ENCODE measurements at regions not wholly inside any gene's neighbourhood (a gene's known extent, or its start where the extent isn't known, plus 50 kb on each side); places are given as distances from the start of the nearest gene placed in this dataset.

- Histone ChIP-seq H3K27me3 (replicated peaks) (no peaks in the 10 kb centered on the region), H3K27ac (no peak overlapping the region), H3K4me3 (ENCODE audit: low read depth, low read length) (no peak overlapping the region), H3K36me3 (replicated peaks) (no peaks in the 10 kb centered on the region)
- in situ Hi-C loops (cut with HindIII; ENCODE audit: low pct_ligation_motif_present, low sequenced_read_pairs), result no loop called here
- TF ChIP-seq CTCF (IDR thresholded peaks at IDR 0.05; ENCODE audit: low read depth, low read length, missing control alignments), result no peak
- DNase-seq, result no peak
These were observed 153.6 kb upstream of the NRXN3 start for GRCh38 chr14:78016532-78016931.

- no peak for DNase-seq
These were observed 151.9 kb upstream of the NRXN3 start for GRCh38 chr14:78018283-78018682.

GRCh38 chr14:78022059-78022458 lies 148.1 kb upstream of the NRXN3 start:
- Histone ChIP-seq H3K27me3 (replicated peaks) (no peaks in the 10 kb centered on the region), H3K27ac (no peak overlapping the region), H3K36me3 (replicated peaks) (no peaks in the 10 kb centered on the region), H3K4me3 (ENCODE audit: low read depth, low read length) (no peak overlapping the region)
- DNase-seq, result peak; percentile 20
- in situ Hi-C loops (cut with HindIII; ENCODE audit: low pct_ligation_motif_present, low sequenced_read_pairs), result no loop called here
- peak; percentile 63 for TF ChIP-seq CTCF (IDR thresholded peaks at IDR 0.05; ENCODE audit: low read depth, low read length, missing control alignments)

More at GRCh38 chr14:78018283-78018682, 151.9 kb upstream of the NRXN3 start:
- Histone ChIP-seq H3K36me3 (replicated peaks) (no peaks in the 10 kb centered on the region), H3K27me3 (replicated peaks) (no peaks in the 10 kb centered on the region), H3K27ac (no peak overlapping the region), H3K4me3 (ENCODE audit: low read depth, low read length) (no peak overlapping the region)
- in situ Hi-C loops (cut with HindIII; ENCODE audit: low pct_ligation_motif_present, low sequenced_read_pairs), result no loop called here
- no peak for TF ChIP-seq CTCF (IDR thresholded peaks at IDR 0.05; ENCODE audit: low read depth, low read length, missing control alignments)

GRCh38 chr14:78023112-78023511 lies 147.1 kb upstream of the NRXN3 start:
- H3K4me3 ChIP-seq (ENCODE audit: low read depth, low read length), result no peak overlapping the region
- no peaks in the 10 kb centered on the region for H3K27me3 ChIP-seq (replicated peaks)
- no peaks in the 10 kb centered on the region for H3K36me3 ChIP-seq (replicated peaks)
- DNase-seq, result no peak
- no peak for TF ChIP-seq CTCF (IDR thresholded peaks at IDR 0.05; ENCODE audit: low read depth, low read length, missing control alignments)
- no peak overlapping the region for H3K27ac ChIP-seq
- in situ Hi-C loops (cut with HindIII; ENCODE audit: low pct_ligation_motif_present, low sequenced_read_pairs), result no loop called here

GRCh38 chr14:78028471-78028870 lies 141.7 kb upstream of the NRXN3 start:
- H3K4me3 ChIP-seq (ENCODE audit: low read depth, low read length), result no peak overlapping the region
- no peaks in the 10 kb centered on the region for H3K27me3 ChIP-seq (replicated peaks)
- no peak for TF ChIP-seq CTCF (IDR thresholded peaks at IDR 0.05; ENCODE audit: low read depth, low read length, missing control alignments)
- in situ Hi-C loops (cut with HindIII; ENCODE audit: low pct_ligation_motif_present, low sequenced_read_pairs), result no loop called here
- DNase-seq, result no peak
- H3K36me3 ChIP-seq (replicated peaks), result no peaks in the 10 kb centered on the region
- no peak overlapping the region for H3K27ac ChIP-seq

- no peak for DNase-seq
- Histone ChIP-seq H3K36me3 (replicated peaks) (no peaks in the 10 kb centered on the region), H3K27ac (no peak overlapping the region), H3K4me3 (ENCODE audit: low read depth, low read length) (no peak overlapping the region), H3K27me3 (replicated peaks) (no peaks in the 10 kb centered on the region)
- in situ Hi-C loops (cut with HindIII; ENCODE audit: low pct_ligation_motif_present, low sequenced_read_pairs), result no loop called here
- TF ChIP-seq CTCF (IDR thresholded peaks at IDR 0.05; ENCODE audit: low read depth, low read length, missing control alignments), result peak; percentile 39
These were observed 140.4 kb upstream of the NRXN3 start for GRCh38 chr14:78029601-78030372.

Data from brain microvascular endothelial cell (primary cell).